ENCODE measurements at regions not wholly inside any gene's neighbourhood (a gene's known extent, or its start where the extent isn't known, plus 50 kb on each side); places are given as distances from the start of the nearest gene placed in this dataset.
"Not testable (repeated sequence)": the region's sequence is repeated elsewhere in the genome, so short reads cannot be mapped to it uniquely, and the experiment has no call there.

DNA sequence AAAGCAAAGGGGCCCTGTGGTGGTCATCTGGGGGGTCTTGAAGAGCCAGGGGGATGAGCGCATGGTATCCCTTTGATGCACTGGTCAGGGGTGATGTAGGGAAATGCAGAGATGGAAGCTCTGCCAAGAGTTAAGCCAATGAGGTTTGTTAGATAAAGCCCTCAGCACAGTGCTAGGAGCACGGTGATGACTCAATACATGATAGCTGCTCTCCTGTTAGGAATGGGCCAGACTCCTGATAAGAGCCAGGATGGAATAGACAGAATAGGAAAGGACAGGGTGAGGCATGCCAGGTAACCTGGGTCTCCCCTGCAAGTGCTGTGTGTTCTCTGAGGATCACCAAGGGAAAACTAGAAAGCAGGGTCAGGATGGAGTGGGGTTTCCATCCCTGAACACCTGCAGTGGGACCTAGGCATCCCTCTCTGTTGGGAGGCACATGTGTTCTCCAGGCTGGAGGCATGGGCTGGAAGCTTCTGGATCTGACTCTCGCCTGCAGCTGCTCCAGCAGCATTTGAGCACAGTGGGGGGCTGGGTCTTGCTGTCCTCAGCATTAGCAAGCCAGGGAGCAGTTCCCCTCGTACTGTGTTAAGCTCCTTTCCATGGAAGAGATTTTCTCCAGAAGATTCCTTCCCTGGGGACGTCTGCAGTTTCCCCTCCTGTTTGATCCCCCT, 71.8 kb upstream of the TIAM2 start:
- DNase-seq (ENCODE audit: low spot score), result no peak

DNA sequence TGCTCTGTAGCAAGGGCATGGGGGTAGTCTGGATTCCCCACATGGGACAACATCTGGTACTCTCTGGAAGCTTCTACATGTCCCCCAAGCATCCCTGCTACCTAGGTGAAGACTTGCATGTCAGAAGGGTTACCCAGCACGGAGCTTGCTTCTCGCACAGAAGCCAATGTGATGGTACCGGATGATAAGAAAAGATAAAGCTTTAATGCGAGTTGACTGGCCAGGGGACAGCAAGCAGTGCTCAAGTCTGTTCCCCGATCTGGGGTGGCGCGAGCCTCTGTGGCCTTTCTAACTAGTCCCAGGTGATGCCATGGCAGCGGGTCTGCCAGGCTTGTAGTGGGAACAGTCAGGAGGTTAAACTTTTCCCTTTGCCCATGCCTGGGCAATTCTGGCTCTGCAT, 70.0 kb upstream of the TIAM2 start:
- DNase-seq (ENCODE audit: low spot score), result no peak

- DNase-seq (ENCODE audit: low spot score), result no peak
Measured at GRCh38 chr6:154926366-154926765, 68.7 kb upstream of the TIAM2 start.

DNA sequence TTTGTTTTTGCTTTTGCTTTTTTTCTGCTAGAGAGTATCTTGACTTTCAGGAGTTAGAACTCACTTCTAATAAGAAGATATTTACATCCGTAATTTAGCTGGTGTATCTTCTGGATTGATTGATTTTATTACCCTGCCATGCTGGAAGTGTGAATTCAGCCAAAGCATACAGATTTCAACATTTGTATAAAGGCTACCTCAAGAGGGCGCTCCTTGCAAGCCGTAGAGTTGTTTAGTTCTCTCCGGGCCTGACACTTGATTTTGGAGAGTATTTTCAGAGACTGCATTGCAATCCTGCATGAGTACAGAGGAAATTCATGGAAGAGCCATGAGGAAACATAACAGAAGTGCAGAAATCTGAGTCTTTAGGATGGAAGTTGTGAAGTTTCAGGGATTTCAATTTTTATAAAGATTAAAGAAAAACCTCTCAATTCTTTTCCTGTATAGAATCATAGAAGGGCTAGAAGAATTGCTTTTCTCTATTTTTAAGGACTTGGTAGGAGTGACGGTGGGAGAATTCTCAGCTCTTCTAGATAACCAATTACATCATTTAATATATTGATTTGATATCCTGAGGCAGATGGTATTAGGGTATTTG, 66.7 kb upstream of the TIAM2 start:
- peak; percentile 67 for DNase-seq (ENCODE audit: low spot score)

GRCh38 chr6:154930451-154930851, 64.7 kb upstream of the TIAM2 start:
- DNase-seq (ENCODE audit: low spot score), result no peak

DNA sequence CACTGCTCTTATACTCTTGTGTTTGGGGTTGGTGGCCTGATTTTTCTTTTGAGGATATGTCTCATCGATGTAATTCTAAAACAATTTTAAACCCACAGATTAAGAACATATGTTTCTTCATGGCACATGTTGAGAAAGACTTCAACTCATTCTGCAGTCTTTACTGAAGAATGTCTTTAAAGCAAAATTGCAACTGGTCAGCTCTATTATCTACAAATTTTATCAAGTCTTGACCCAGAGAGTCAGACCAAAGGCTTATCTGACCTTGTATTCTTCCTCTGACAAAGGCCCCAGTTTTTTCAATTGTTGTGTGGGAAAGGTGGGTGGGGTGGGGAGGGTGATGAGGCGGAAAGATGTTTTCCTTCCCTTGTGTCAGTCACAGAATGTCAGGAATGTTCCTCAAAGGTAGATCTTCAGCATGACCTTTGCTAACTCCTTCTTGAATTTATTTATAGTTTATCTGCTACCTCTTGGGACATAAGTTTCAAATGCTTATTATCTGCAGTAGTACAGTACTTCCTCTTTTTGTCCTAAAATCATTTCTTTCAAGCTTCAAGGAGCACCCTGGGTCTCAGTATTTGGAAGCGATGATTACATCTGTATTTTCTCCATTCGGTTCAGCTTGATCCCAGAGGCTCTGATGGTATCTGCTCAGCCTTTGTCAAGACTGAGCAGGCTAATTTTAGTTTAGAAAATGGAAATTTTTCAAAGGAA, 63.2 kb upstream of the TIAM2 start:
- no peak for DNase-seq (ENCODE audit: low spot score)

DNA sequence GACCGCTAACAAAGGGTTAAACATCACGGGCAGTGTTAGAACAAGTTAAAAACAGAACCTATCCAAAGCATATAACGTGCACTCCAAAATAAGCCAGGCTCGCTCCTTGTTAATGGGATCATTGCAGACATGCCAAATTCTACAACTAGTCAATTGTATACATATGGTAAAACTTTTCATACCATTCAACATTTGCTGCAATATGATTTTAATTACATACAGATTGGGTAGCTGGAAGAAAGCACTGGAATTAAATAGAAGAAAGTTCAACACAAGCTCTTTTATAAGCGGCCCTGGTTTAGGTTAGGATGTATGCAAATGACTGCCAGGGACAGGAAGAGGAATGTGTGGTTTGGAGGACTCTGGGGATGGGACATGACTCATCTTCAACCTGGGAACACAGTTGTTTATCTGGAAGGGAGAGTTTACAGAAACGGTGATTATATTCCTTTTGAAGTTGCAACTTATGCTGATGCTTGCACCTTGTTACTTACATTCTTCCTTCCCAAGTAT, 62.5 kb upstream of the TIAM2 start:
- no peak for DNase-seq (ENCODE audit: low spot score)

DNA sequence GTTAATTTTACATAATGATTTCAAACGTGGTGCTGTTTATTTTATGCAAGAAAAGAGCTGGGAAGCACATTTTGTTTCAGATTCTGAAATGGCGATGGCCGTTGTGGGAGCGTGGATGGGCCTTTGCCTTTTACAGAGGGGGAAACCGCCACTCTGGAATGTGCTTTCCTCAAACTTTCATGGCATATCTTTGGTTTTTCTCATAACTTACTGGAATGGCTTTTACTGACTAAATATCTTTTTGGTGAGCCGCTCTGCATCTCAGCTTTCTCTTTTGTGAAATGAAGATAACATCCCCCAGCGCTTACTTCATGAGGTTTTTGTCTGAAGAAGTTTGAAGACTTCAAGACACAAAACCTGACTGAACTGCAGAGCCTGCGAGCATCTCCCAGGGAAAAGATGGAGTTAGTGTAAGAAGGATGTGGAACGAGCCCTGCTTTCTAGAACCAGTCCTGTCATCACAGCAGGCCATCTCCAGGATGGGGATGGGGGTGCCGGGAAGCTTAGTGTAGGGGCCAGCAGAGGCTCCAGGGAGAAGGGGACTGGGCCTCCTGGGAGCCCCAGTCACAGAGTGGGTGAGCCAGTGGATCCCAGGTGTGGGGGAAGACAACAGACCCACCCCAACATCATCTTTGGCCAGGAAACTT, 61.8 kb upstream of the TIAM2 start:
- no peak for DNase-seq (ENCODE audit: low spot score)

DNA sequence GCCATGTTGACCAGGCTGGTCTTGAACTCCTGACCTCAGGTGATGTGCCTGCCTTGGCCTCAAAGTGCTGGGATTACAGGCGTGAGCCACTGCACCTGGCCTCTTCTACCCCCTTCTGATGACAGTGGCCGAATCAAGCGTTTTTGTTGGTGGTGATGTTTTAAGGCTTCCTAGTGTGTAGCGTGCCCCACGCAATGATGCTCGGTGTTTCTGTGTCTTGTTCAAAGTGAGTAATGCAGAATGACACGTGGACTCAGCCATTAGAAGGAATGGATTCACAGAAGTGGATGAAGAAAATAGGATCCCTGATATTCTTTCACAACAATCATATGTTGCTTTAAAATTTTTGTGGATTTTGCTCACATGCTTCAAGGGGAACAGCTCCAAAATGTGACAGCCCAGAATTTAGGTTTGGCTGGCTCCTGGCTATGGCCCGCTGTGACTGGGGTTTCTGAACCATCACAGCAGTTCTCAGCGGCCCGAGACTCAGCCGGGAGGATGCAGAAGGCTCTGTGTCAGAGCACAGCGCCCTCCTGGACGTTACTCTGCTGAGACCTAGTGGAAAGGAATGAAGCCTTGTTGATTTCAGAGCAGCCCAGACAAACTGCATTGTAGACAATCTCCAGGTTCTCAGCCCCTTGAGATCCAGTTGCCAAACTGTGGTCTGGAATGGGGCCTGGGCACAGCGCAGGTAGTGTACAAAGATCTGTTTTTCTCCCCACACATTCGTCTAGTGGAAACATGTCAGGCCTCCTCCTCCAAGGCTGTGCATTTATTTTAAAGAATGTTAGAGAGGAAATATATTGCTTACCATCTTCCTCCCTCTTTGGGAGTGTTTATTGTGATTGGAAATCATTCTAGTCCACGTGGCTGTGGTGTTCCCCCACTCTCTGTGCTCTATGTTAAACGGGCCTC, 57.6 kb upstream of the TIAM2 start:
- DNase-seq (ENCODE audit: low spot score), result no peak

- no peak for DNase-seq (ENCODE audit: low spot score)
Measured at GRCh38 chr6:154938221-154938580, 56.9 kb upstream of the TIAM2 start.

DNA sequence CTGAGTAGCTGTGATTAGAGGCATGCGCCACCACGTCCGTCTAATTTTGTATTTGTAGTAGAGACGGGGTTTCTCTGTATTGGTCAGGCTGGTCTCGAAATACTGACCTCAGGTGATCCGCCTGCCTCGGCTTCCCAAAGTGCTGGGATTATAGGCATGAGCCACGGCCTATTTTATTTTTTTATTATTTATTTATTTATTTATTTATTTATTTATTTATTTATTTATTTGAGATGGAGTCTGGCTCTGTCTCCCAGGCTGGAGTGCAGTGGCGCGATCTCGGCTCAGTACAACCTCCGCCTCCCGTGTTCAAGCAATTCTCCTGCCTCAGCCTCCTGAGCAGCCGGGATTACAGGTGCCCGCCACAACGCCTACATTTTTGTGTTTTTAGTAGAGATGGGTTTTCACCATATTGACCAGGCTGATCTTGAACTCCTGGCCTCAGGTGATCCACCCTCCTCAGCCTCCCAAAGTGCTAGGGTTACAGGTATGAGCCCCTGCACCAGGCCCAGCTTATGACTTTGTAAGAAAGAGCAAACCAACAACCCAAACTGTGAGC, 56.3 kb upstream of the TIAM2 start:
- DNase-seq (ENCODE audit: low spot score), result not testable (repeated sequence)

- no peak for DNase-seq (ENCODE audit: low spot score)
Measured at GRCh38 chr6:154942770-154943169, 52.3 kb upstream of the TIAM2 start.

DNA sequence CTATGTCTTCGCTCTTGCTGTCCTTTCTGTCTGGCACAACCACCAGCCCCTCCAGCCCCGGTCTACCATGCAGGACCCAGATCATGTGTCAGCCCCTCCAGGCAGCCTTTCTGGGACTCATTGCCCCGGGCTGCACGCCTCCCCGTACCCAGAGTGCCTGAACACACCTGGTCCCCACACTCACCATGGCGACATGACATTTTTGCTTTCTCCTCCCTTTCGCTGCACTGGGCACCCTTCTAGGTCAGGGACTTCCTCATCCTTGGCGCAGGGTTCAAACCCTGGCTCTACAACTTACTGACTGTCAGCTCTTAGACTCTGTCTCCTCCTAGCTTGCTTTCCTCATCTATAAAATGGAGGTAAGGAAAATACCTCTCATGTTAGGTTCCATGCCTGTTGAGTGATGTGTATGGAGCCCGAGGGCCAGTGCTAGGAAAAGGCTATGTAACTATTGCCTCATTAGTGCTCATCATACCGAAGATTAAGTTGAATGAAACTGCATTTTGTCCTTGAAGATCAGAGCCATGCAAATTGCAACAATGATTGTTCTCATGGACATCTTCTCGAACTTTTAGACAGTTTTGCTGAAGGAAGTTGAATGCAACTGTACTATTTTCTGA, 49.7 kb upstream of the TIAM2 start:
- no peak for DNase-seq (ENCODE audit: low spot score)
